ENCODE measurements at regions not wholly inside any gene's neighbourhood (a gene's known extent, or its start where the extent isn't known, plus 50 kb on each side); places are given as distances from the start of the nearest gene placed in this dataset.

GRCh38 chr12:118874698-118875548 is 106.4 kb upstream of the SRRM4 start:
- ATAC-seq: no peak
- intact Hi-C loops (cut with DNase I): no loop called here
- H3K4me3 ChIP-seq: no peak overlapping the region
- no peak overlapping the region for H3K27ac ChIP-seq
- no peak for DNase-seq
- H3K27me3 ChIP-seq: peaks cover 0 to 10% of the 10 kb centered on the region in 2 donors
- no peaks in the 10 kb centered on the region for H3K36me3 ChIP-seq
- no peak for TF ChIP-seq CTCF (IDR thresholded peaks at IDR 0.05)
- H3K9me3 ChIP-seq: no peaks in the 10 kb centered on the region
- H3K4me1 ChIP-seq: no peaks in the 10 kb centered on the region

- intact Hi-C loops (cut with DNase I): no loop called here
- no peak for ATAC-seq
Observed at GRCh38 chr12:118880720-118881493, 100.4 kb upstream of the SRRM4 start.

GRCh38 chr12:118884226-118884625 is 97.1 kb upstream of the SRRM4 start:
- H3K27me3 ChIP-seq: peaks cover 0 to 4% of the 10 kb centered on the region in 2 donors
- DNase-seq (no peak), ATAC-seq (no peak)
- intact Hi-C loops (cut with DNase I): no loop called here
- no peaks in the 10 kb centered on the region for H3K4me1 ChIP-seq
- H3K9me3 ChIP-seq: peaks cover 0 to 2% of the 10 kb centered on the region in 2 donors
- H3K27ac ChIP-seq: no peak overlapping the region
- no peaks in the 10 kb centered on the region for H3K36me3 ChIP-seq
- no peak overlapping the region for H3K4me3 ChIP-seq
- no peak for TF ChIP-seq CTCF (IDR thresholded peaks at IDR 0.05)

More at GRCh38 chr12:118880720-118881493, 100.4 kb upstream of the SRRM4 start:
- no peaks in the 10 kb centered on the region for H3K36me3 ChIP-seq
- peaks cover 0 to 2% of the 10 kb centered on the region in 2 donors for H3K9me3 ChIP-seq
- no peak for TF ChIP-seq CTCF (IDR thresholded peaks at IDR 0.05)
- H3K27me3 ChIP-seq: peaks cover 0 to 15% of the 10 kb centered on the region in 2 donors
- no peaks in the 10 kb centered on the region for H3K4me1 ChIP-seq
- DNase-seq: no peak
- no peak overlapping the region for H3K27ac ChIP-seq
- no peak overlapping the region for H3K4me3 ChIP-seq

- no peaks in the 10 kb centered on the region for H3K27me3 ChIP-seq
- no peak for ATAC-seq
- H3K4me3 ChIP-seq: no peak overlapping the region
- no peak overlapping the region for H3K27ac ChIP-seq
- no peaks in the 10 kb centered on the region for H3K4me1 ChIP-seq
- H3K9me3 ChIP-seq: peaks cover 0 to 1% of the 10 kb centered on the region in 2 donors
- H3K36me3 ChIP-seq: no peaks in the 10 kb centered on the region
- no peak for DNase-seq
- intact Hi-C loops (cut with DNase I): no loop called here
- no peak for TF ChIP-seq CTCF (IDR thresholded peaks at IDR 0.05)
Observed at GRCh38 chr12:118900993-118901392, 80.3 kb upstream of the SRRM4 start.

- Histone ChIP-seq H3K9me3 (peaks cover 0 to 1% of the 10 kb centered on the region in 2 donors), H3K27me3 (peaks cover 0 to 12% of the 10 kb centered on the region in 2 donors), H3K27ac (no peak overlapping the region), H3K4me1 (no peaks in the 10 kb centered on the region), H3K36me3 (no peaks in the 10 kb centered on the region), H3K4me3 (no peak overlapping the region)
- intact Hi-C loops (cut with DNase I): no loop called here
- no peak for ATAC-seq
- no peak for TF ChIP-seq CTCF (IDR thresholded peaks at IDR 0.05)
- DNase-seq: no peak
Observed at GRCh38 chr12:118908811-118909210, 72.5 kb upstream of the SRRM4 start.

All from left lung (tissue), 4 donors.